Cardiac muscle cell (in vitro differentiated cells and primary cell): ENCODE measurements at regions not wholly inside any gene's neighbourhood (a gene's known extent, or its start where the extent isn't known, plus 50 kb on each side); places are given as distances from the start of the nearest gene placed in this dataset.

Source experiments
- DNase-seq, 2 donors: peaks; one replicate each; pipeline versions ENCODE4 v3.0.0 to v3.0.0-alpha.2; 2010 to 2017; ENCODE audit warnings: low read depth in 1 of 2, low spot score in 1 of 2
- H3K27ac ChIP-seq: fragments of 200-600 bp; sonication (generic); 2 replicates; pipeline ENCODE4 v1.5.1; 2016
- H3K27me3 ChIP-seq: fragments of 200-600 bp; sonication (generic); 2 replicates; pipeline ENCODE4 v1.6.0; 2016; ENCODE audit warnings: control low read depth
- H3K36me3 ChIP-seq: fragments of 200-600 bp; sonication (generic); 2 replicates; pipeline ENCODE4 v1.5.1; 2016; ENCODE audit warnings: control low read depth
- H3K4me1 ChIP-seq: fragments of 200-600 bp; sonication (generic); 2 replicates; pipeline ENCODE4 v1.8.1; 2017; ENCODE audit warnings: low read depth, mild to moderate bottlenecking, mixed run types
- H3K4me3 ChIP-seq: fragments of 200-600 bp; sonication (generic); 2 replicates; pipeline ENCODE4 v1.5.1; 2016; ENCODE audit warnings: mild to moderate bottlenecking
- H3K9me3 ChIP-seq: fragments of 200-600 bp; sonication (generic); 2 replicates; pipeline ENCODE4 v1.5.1; 2017; ENCODE audit warnings: low read depth, mild to moderate bottlenecking, control low read depth
- TF ChIP-seq, protein P1 (sequence below): IDR thresholded peaks from 2 replicates; pipeline ENCODE4 v1.5.1; 2012; ENCODE audit warnings: low read depth, mild to moderate bottlenecking, low read length

DNA sequence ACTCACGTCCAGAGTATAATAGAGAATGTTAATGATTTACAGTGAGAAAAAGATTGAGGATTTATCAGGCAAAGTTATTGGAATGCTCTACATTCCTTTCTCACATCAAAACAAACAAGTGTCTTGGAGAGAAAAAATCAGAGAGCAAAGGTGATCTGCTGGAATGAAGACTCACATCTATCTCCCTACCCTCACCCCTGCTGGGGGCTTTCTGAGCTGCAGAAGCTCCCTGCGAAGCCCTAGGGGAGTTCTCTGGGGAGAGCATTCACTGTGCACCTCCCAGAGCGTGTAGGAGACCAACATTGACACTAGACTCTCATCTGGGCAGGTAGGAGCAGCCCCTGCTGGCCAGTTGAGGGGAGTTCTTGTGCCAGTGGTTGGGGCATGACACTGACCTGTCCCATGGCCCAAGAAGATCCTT is 76.6 kb upstream of the ADAMTS16 start:
- TF ChIP-seq, protein P1, sequence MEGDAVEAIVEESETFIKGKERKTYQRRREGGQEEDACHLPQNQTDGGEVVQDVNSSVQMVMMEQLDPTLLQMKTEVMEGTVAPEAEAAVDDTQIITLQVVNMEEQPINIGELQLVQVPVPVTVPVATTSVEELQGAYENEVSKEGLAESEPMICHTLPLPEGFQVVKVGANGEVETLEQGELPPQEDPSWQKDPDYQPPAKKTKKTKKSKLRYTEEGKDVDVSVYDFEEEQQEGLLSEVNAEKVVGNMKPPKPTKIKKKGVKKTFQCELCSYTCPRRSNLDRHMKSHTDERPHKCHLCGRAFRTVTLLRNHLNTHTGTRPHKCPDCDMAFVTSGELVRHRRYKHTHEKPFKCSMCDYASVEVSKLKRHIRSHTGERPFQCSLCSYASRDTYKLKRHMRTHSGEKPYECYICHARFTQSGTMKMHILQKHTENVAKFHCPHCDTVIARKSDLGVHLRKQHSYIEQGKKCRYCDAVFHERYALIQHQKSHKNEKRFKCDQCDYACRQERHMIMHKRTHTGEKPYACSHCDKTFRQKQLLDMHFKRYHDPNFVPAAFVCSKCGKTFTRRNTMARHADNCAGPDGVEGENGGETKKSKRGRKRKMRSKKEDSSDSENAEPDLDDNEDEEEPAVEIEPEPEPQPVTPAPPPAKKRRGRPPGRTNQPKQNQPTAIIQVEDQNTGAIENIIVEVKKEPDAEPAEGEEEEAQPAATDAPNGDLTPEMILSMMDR = no peak
- no peaks in the 10 kb centered on the region for H3K27me3 ChIP-seq
- DNase-seq = no peak
- H3K4me3 ChIP-seq = no peak overlapping the region
- no peak overlapping the region for H3K27ac ChIP-seq
- no peaks in the 10 kb centered on the region for H3K9me3 ChIP-seq
- no peaks in the 10 kb centered on the region for H3K4me1 ChIP-seq
- H3K36me3 ChIP-seq = no peaks in the 10 kb centered on the region

GRCh38 chr5:5065472-5065871 is 74.7 kb upstream of the ADAMTS16 start:
- no peaks in the 10 kb centered on the region for H3K9me3 ChIP-seq
- TF ChIP-seq, protein P1 = no peak

DNA sequence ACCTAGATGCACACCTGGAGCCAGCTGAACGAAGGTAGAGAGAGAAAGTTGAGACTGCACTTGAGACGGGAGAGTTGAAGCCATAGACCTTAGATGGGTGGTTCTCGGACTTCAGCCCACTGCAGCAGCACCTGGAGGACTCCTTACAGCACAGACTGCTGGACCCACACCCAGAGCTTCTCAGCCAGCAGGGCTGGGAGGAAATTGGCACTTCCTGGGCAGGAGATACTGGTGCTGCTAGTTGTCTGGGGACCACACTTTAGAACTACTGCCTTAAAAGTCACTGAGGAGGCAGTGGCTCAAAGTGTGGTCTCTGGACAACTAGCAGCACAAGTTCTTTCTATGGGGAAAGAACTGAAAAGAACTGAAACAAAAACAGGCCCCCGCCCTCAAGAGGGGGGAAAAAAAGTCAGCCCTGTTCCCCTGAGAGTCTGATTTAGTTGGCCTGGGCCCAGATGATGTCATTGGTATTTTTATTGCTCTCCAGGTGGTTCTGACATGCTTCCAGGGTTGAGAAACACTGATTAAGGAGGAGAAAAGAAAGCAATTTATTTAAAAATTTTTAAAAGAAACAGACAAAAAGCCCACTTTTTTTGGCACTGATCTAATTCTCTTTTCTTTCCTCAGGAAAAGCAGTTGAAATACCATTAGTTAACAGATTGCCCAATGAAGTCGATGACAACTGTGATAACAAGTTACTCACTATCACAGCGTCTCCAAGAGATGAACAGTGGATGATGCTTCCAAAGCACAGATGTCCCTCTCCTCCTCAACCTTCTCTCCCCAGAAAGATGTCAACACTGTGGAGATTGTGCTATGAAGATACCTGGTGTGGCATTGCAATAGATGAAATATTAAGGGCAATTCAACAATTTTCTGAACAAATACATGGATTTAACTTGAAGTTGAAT is 73.6 kb upstream of the ADAMTS16 start:
- DNase-seq = no peak
- no peaks in the 10 kb centered on the region for H3K4me1 ChIP-seq
- no peak overlapping the region for H3K27ac ChIP-seq
- TF ChIP-seq, protein P1 = no peak
- no peaks in the 10 kb centered on the region for H3K27me3 ChIP-seq
- H3K9me3 ChIP-seq = no peaks in the 10 kb centered on the region
- no peak overlapping the region for H3K4me3 ChIP-seq
- H3K36me3 ChIP-seq = no peaks in the 10 kb centered on the region

More at GRCh38 chr5:5065472-5065871, 74.7 kb upstream of the ADAMTS16 start:
- no peaks in the 10 kb centered on the region for H3K4me1 ChIP-seq
- H3K4me3 ChIP-seq = no peak overlapping the region
- DNase-seq = no peak
- H3K27ac ChIP-seq = no peak overlapping the region
- H3K36me3 ChIP-seq = no peaks in the 10 kb centered on the region
- no peaks in the 10 kb centered on the region for H3K27me3 ChIP-seq

DNA sequence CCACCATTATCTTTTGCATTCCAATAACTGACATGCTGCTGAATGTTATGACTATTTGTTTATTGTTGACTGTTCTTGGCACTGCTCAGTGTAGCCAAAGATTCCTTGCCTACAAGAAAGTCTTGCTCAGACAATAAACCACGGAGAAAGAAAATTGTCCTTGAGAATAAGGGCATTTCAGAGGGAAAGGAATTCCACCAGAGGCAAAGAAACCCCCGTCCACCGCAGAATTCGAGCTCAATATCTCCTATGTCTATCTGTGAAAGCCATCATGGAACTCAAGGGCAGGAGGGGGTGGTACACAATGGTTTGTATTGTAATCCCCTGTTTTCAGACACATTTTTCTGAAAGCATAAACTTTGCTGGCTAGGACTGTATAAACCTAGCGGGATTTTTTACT is 70.3 kb upstream of the ADAMTS16 start:
- H3K27me3 ChIP-seq = no peaks in the 10 kb centered on the region
- DNase-seq = no peak
- H3K9me3 ChIP-seq = no peaks in the 10 kb centered on the region
- H3K4me1 ChIP-seq = no peaks in the 10 kb centered on the region
- TF ChIP-seq, protein P1 = no peak
- no peak overlapping the region for H3K4me3 ChIP-seq
- H3K27ac ChIP-seq = no peak overlapping the region
- no peaks in the 10 kb centered on the region for H3K36me3 ChIP-seq

- H3K27me3 ChIP-seq = no peaks in the 10 kb centered on the region
- TF ChIP-seq, protein P1 = no peak
- no peaks in the 10 kb centered on the region for H3K4me1 ChIP-seq
- DNase-seq = peak in 1 of 2 donors; percentile 12
- no peak overlapping the region for H3K4me3 ChIP-seq
- H3K27ac ChIP-seq = no peak overlapping the region
- no peaks in the 10 kb centered on the region for H3K9me3 ChIP-seq
- H3K36me3 ChIP-seq = no peaks in the 10 kb centered on the region
These were observed 68.6 kb upstream of the ADAMTS16 start for GRCh38 chr5:5071554-5071953.
